B cell (primary cell): ENCODE measurements at regions not wholly inside any gene's neighbourhood (a gene's known extent, or its start where the extent isn't known, plus 50 kb on each side); places are given as distances from the start of the nearest gene placed in this dataset.

Experiments
- ATAC-seq: fragments of 200-7000 bp; cut with Tn5 transposase; one replicate; pipeline ENCODE4 v1.10.0; 2021; ENCODE audit warnings: low read depth, mild to moderate bottlenecking, moderate number of reproducible peaks, moderate library complexity
- CTCF ChIA-PET: fragments of 350-600 bp; sonication (Branson Sonifier 250); formaldehyde crosslinking; loops from one replicate; lab custom pipeline; 2021; ENCODE audit warnings: antibody characterized with exemption, inconsistent platforms; lab: Charles Lee
- POLR2A ChIA-PET: fragments of 350-600 bp; sonication (Branson Sonifier 250); formaldehyde crosslinking; loops from one replicate; lab custom pipeline; 2021; ENCODE audit warnings: antibody characterized with exemption; lab: Charles Lee
- DNase-seq: peaks from one replicate; pipeline ENCODE4 v3.0.0; 2013
- H2AFZ ChIP-seq: 2 replicates; pipeline ENCODE4 v1.6.1; 2012; ENCODE audit warnings: mild to moderate bottlenecking, low read depth, low read length; ENCODE audit not compliant: insufficient read depth, poor library complexity, severe bottlenecking
- H3K27ac ChIP-seq, 2 donors: 1 replicate in 1 of 2; 2 replicates in 1 of 2; pipeline ENCODE4 v1.5.1; 2012 to 2013; ENCODE audit warnings: low read length in 2 of 2, mild to moderate bottlenecking in 2 of 2, moderate library complexity in 1 of 2
- H3K27me3 ChIP-seq, 4 experiments: fragments of 200-600 bp in 1 of 4; sonication (generic) in 1 of 4; replicated peaks in 1 of 4; 1 replicate in 2 of 4; 2 replicates in 2 of 4; pipeline versions ENCODE4 v1.6.1 to v1.7.0; 2013 to 2016; ENCODE audit warnings: low read length in 3 of 4, mild to moderate bottlenecking in 2 of 4, mixed read lengths in 1 of 4, moderate library complexity in 1 of 4; ENCODE audit not compliant: insufficient read depth in 4 of 4, control insufficient read depth in 3 of 4; ENCODE audit errors: control extremely low read depth in 1 of 4
- H3K36me3 ChIP-seq, 2 experiments: replicated peaks in 1 of 2; 1 replicate in 1 of 2; 2 replicates in 1 of 2; pipeline versions ENCODE4 v1.6.1 to v1.7.1; 2013; ENCODE audit warnings: low read length in 1 of 2; ENCODE audit not compliant: insufficient read depth in 2 of 2, control insufficient read depth in 1 of 2; ENCODE audit errors: control extremely low read depth in 1 of 2, extremely low read depth in 1 of 2
- H3K4me1 ChIP-seq, 2 donors: fragments of 200-600 bp in 1 of 2; sonication (generic) in 1 of 2; 1 replicate in 1 of 2; 2 replicates in 1 of 2; pipeline versions ENCODE4 v1.5.1 to v1.6.1; 2013 to 2017; ENCODE audit warnings: low read length in 2 of 2; ENCODE audit not compliant: control insufficient read depth in 2 of 2, insufficient read depth in 2 of 2
- H3K4me2 ChIP-seq: replicated peaks from 2 replicates; pipeline ENCODE3; 2012; ENCODE audit warnings: mild to moderate bottlenecking, low read depth, low read length; ENCODE audit not compliant: poor library complexity, severe bottlenecking
- H3K4me3 ChIP-seq, 5 experiments: fragments of 200-600 bp in 1 of 5; sonication (generic) in 1 of 5; 1 replicate in 3 of 5; 2 replicates in 2 of 5; pipeline versions ENCODE4 v1.5.1 to v1.7.0; 2011 to 2016; ENCODE audit warnings: low read length in 4 of 5, mild to moderate bottlenecking in 4 of 5, low read depth in 2 of 5, control low read depth in 1 of 5, moderate library complexity in 1 of 5; ENCODE audit not compliant: insufficient read depth in 1 of 5; ENCODE audit errors: control extremely low read depth in 1 of 5, extremely low read depth in 1 of 5
- H3K79me2 ChIP-seq: fragments of 200-600 bp; sonication (generic); one replicate; pipeline ENCODE4 v1.6.0; 2016; ENCODE audit warnings: low read length; ENCODE audit not compliant: control insufficient read depth, insufficient read depth
- H3K9ac ChIP-seq: fragments of 200-600 bp; sonication (generic); 2 replicates; pipeline ENCODE4 v1.6.1; 2017; ENCODE audit warnings: mild to moderate bottlenecking, low read length, moderate library complexity
- H3K9me3 ChIP-seq, 3 donors: one replicate each; pipeline versions ENCODE4 v1.6.1 to v1.7.1; 2013; ENCODE audit warnings: low read length in 2 of 3; ENCODE audit not compliant: control insufficient read depth in 2 of 3, insufficient read depth in 1 of 3; ENCODE audit errors: control extremely low read depth in 1 of 3
- H4K20me1 ChIP-seq: 2 replicates; pipeline ENCODE4 v1.6.0; 2012; ENCODE audit warnings: mild to moderate bottlenecking, low read length; ENCODE audit not compliant: insufficient read depth, control insufficient read depth, poor library complexity, severe bottlenecking
- H3K27ac Mint-ChIP-seq: one replicate; pipeline ENCODE4 v1.8.0; 2021; ENCODE audit warnings: mixed read lengths
- H3K27me3 Mint-ChIP-seq: one replicate; pipeline ENCODE4 v1.8.0; 2021; ENCODE audit warnings: mixed read lengths
- H3K4me1 Mint-ChIP-seq: one replicate; pipeline ENCODE4 v1.8.0; 2021; ENCODE audit warnings: mixed read lengths
- H3K4me3 Mint-ChIP-seq: one replicate; pipeline ENCODE4 v1.8.0; 2021; ENCODE audit warnings: mixed read lengths
- H3K9me3 Mint-ChIP-seq: one replicate; pipeline ENCODE4 v1.8.0; 2022; ENCODE audit warnings: mixed read lengths; ENCODE audit not compliant: insufficient read depth
- CTCF ChIP-seq: fragments of 200-600 bp; IDR thresholded peaks from one replicate; pipeline ENCODE4 v1.8.0; 2022; ENCODE audit warnings: antibody characterized with exemption, mild to moderate bottlenecking
- EZH2 ChIP-seq: IDR thresholded peaks from 2 replicates; pipeline ENCODE4 v1.6.1; 2012; ENCODE audit warnings: borderline replicate concordance, low read depth, mild to moderate bottlenecking, moderate library complexity, low read length; ENCODE audit not compliant: insufficient read depth, poor library complexity, severe bottlenecking
- WGBS: methylation state at CpG from one replicate; pipeline ENCODE4 v1.1.5; 2013; ENCODE audit warnings: missing lambda C conversion rate; ENCODE audit not compliant: insufficient coverage; 5-methylcytosine and 5-hydroxymethylcytosine counted together
- intact Hi-C: fragments of 100-400 bp; cut with micrococcal nuclease; formaldehyde crosslinking; loops from one replicate; pipeline ENCODE4 v1.10.0; 2022

- Mint-ChIP-seq H3K27ac (no peak overlapping the region), H3K4me1 (peaks cover 7% of the 10 kb centered on the region), H3K27me3 (peaks cover 19% of the 10 kb centered on the region), H3K9me3 (peaks cover 9% of the 10 kb centered on the region), H3K4me3 (no peak overlapping the region)
- CTCF ChIA-PET, result interaction anchor here (0.5 kb wide), 1 partner anchor 1345 kb away, joined by 4 read pairs; no protein-coding TSS in a partner anchor
- Histone ChIP-seq H3K27me3 (peaks cover 0 to 4% (median 0%) of the 10 kb centered on the region in 4 experiments), H2AFZ (no peak overlapping the region), H3K36me3 (no peaks in the 10 kb centered on the region), H3K79me2 (no peaks in the 10 kb centered on the region), H3K4me3 (no peak overlapping the region), H3K4me2 (no peak overlapping the region), H3K27ac (no peak overlapping the region), H3K9me3 (peaks cover 0 to 14% (median 8%) of the 10 kb centered on the region in 3 donors), H3K4me1 (peaks cover 0 to 5% of the 10 kb centered on the region in 2 donors), H3K9ac (no peak overlapping the region), H4K20me1 (no peaks in the 10 kb centered on the region)
- 92% methylated on average over 16 of the region's 18 CpGs for WGBS
- ATAC-seq, result no peak
- DNase-seq, result no peak
- intact Hi-C loops, result no loop called here
- POLR2A ChIA-PET, result no interaction called here
- no peak for TF ChIP-seq CTCF
- no peak for TF ChIP-seq EZH2
These were observed 64.6 kb downstream of the LINC01488 start for GRCh38 chr11:69545976-69546617.

GRCh38 chr11:69546735-69547370 lies 65.4 kb downstream of the LINC01488 start:
- peaks cover 10% of the 10 kb centered on the region for H3K9me3 Mint-ChIP-seq
- H3K4me1 Mint-ChIP-seq, result peaks cover 7% of the 10 kb centered on the region
- peaks cover 0 to 5% of the 10 kb centered on the region in 2 donors for H3K4me1 ChIP-seq
- H3K4me3 Mint-ChIP-seq, result no peak overlapping the region
- no peak for TF ChIP-seq CTCF
- TF ChIP-seq EZH2, result no peak
- H3K9me3 ChIP-seq, result peaks cover 0 to 18% (median 10%) of the 10 kb centered on the region in 3 donors
- no peak overlapping the region for H3K4me3 ChIP-seq
- no peak overlapping the region for H3K27ac Mint-ChIP-seq
- intact Hi-C loops, result no loop called here
- no peak overlapping the region for H3K27ac ChIP-seq
- ATAC-seq, result no peak
- H3K27me3 Mint-ChIP-seq, result peaks cover 19% of the 10 kb centered on the region
- DNase-seq, result no peak
- H2AFZ ChIP-seq, result no peak overlapping the region
- ChIA-PET POLR2A (no interaction called here), CTCF (interaction anchor here (0.5 kb wide), 1 partner anchor 27 kb away, joined by 5 read pairs; no protein-coding TSS in a partner anchor)
- H3K27me3 ChIP-seq, result peaks cover 0 to 4% (median 0%) of the 10 kb centered on the region in 4 experiments
- no peaks in the 10 kb centered on the region for H3K36me3 ChIP-seq
- no peaks in the 10 kb centered on the region for H3K79me2 ChIP-seq
- H3K9ac ChIP-seq, result no peak overlapping the region
- WGBS, result 68% methylated on average over 5 of the region's 16 CpGs
- peak overlapping the region; percentile 14 for H3K4me2 ChIP-seq
- no peaks in the 10 kb centered on the region for H4K20me1 ChIP-seq
